LNCaP clone FGC (cell line): ENCODE measurements at regions not wholly inside any gene's neighbourhood (a gene's known extent, or its start where the extent isn't known, plus 50 kb on each side); places are given as distances from the start of the nearest gene placed in this dataset.
A peak's percentile ranks its signal among the peaks of the same experiment; 100 is the strongest.
"Not testable (repeated sequence)": the region's sequence is repeated elsewhere in the genome, so short reads cannot be mapped to it uniquely, and the experiment has no call there.

Experiments used
- DNase-seq: peaks from one replicate; pipeline ENCODE4 v3.0.0-alpha.2; 2011; ENCODE audit warnings: low read depth
- H3K4me3 ChIP-seq: 2 replicates; pipeline ENCODE4 v1.5.1; 2011; ENCODE audit warnings: mild to moderate bottlenecking, low read depth, low read length, control low read depth
- CTCF ChIP-seq: IDR thresholded peaks from 2 replicates; pipeline ENCODE4 v1.5.1; 2012; ENCODE audit warnings: mild to moderate bottlenecking; ENCODE audit not compliant: control insufficient read depth, insufficient read depth; ENCODE audit errors: extremely low read depth

GRCh38 chr15:81880314-81880713 lies 165.5 kb downstream of the MEX3B start:
- no peak for TF ChIP-seq CTCF
- no peak for DNase-seq
- no peak overlapping the region for H3K4me3 ChIP-seq

DNA sequence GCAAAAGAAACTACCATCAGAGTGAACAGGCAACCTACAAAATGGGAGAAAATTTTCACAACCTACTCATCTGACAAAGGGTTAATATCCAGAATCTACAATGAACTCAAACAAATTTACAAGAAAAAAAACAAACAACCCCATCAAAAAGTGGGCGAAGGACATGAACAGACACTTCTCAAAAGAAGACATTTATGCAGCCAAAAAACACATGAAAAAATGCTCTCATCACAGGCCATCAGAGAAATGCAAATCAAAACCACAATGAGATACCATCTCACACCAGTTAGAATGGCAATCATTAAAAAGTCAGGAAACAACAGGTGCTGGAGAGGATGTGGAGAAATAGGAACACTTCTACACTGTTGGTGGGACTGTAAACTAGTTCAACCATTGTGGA lies 170.1 kb downstream of the MEX3B start:
- not testable (repeated sequence) for H3K4me3 ChIP-seq, DNase-seq

DNA sequence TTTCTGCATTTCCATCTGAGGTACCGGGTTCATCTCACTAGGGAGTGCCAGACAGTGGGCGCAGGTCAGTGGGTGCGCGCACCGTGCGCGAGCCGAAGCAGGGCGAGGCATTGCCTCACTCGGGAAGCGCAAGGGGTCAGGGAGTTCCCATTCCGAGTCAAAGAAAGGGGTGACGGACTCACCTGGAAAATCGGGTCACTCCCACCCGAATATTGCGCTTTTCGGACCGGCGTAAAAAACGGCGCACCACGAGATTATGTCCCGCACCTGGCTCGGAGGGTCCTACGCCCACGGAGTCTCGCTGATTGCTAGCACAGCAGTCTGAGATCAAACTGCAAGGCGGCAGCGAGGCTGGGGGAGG lies 175.1 kb downstream of the MEX3B start:
- DNase-seq, H3K4me3 ChIP-seq: not testable (repeated sequence)

- H3K4me3 ChIP-seq, DNase-seq: not testable (repeated sequence)
Measured at GRCh38 chr15:81870062-81870745, 175.6 kb downstream of the MEX3B start.

- DNase-seq, result no peak
- no peak for TF ChIP-seq CTCF
- H3K4me3 ChIP-seq, result no peak overlapping the region
Measured at GRCh38 chr15:81869161-81869954, 176.5 kb downstream of the MEX3B start.

DNA sequence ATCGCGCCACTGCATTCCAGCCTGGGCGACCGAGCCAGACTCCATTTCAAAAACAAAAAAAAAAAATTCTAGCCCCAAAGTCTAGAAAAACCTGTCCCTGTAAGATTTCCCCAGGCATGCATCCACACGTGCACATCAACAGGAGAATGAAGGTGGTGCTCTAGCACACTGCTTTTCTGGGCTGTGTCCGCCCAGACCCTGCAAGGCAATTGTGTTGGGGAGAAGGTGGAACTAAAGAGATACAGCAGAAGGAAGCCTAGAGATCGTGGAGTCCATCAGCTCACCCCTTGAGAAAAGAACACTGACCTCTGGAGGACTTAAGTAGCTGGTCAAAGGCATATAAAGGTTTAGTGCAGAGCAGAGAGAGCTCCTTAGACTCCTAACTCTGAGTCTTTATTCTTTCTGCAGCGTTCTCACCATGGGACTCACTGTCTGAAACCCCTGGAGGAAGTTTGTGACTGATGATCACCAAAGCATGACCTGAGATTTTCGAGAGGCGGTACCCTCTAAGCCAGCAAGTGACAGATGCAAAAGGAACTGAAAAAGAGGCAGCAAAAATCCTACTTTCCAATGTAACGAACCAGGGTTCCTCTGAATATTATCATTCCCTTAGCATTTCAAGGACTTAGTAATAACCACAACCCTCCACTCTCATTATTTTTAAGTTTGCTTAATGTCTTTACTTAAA lies 179.8 kb downstream of the MEX3B start:
- DNase-seq, result no peak
- TF ChIP-seq CTCF, result no peak
- H3K4me3 ChIP-seq, result no peak overlapping the region

- no peak for DNase-seq
- no peak for TF ChIP-seq CTCF
- no peak overlapping the region for H3K4me3 ChIP-seq
Measured at GRCh38 chr15:81863162-81863561, 182.7 kb downstream of the MEX3B start.

- DNase-seq, result peak; percentile 79
- no peak for TF ChIP-seq CTCF
- H3K4me3 ChIP-seq, result no peak overlapping the region; the same call in 1 of the 2 replicates
Measured at GRCh38 chr15:81859737-81860516, 185.9 kb downstream of the MEX3B start.
